Heart left ventricle (tissue), 13 donors: ENCODE measurements at regions not wholly inside any gene's neighbourhood (a gene's known extent, or its start where the extent isn't known, plus 50 kb on each side); places are given as distances from the start of the nearest gene placed in this dataset.

ENCODE experiments used
- CTCF ChIP-seq, 12 donors: fragments of 200-600 bp; sonication (generic) in 4 of 12; IDR thresholded peaks; one replicate each; pipeline versions ENCODE4 v1.5.0 to v1.8.0; 2018 to 2022; ENCODE audit warnings: antibody characterized with exemption in 12 of 12, mild to moderate bottlenecking in 5 of 12
- POLR2A ChIP-seq, 2 donors: fragments of 450-650 bp; IDR thresholded peaks; one replicate each; pipeline ENCODE4 v1.6.1; 2017; ENCODE audit warnings: antibody characterized with exemption in 2 of 2, mild to moderate bottlenecking in 2 of 2, moderate library complexity in 2 of 2
- donor health status: ischemic (EF 13 %, LVEDD 7.1; RV severe dilation, severe dysfunction).
- donor health status: DM: no; HTN: yes; CAD: no.
- donor health status: DM: no; HTN: no; CAD: no.
- donor health status: ischemic (EF 25% LVEDD 6.9; RV normal size, moderate dysfunction).
- donor health status: ischemic (EF 25% LVEDD 5.7; RV mildly dilated, moderate dysfunction).
- donor health status: ischemic (EF 35%, LVEDD 5.7; RV mildly dilated, moderate dysfunction).
- donor health status: nonischemic (EF 11% LVEDD 7.7; RV severe dilation, severe dysfunction).
- donor health status: DM: yes; HTN: yes; CAD: no.
- donor health status: PGD.
- donor health status: ischemic (EF 29% LVEDD 5.4; RV normal size, mild dysfunction).
- donor health status: nonischemic (EF 23%, LVEDD 6.1; RV moderate dilation, normal function).

DNA sequence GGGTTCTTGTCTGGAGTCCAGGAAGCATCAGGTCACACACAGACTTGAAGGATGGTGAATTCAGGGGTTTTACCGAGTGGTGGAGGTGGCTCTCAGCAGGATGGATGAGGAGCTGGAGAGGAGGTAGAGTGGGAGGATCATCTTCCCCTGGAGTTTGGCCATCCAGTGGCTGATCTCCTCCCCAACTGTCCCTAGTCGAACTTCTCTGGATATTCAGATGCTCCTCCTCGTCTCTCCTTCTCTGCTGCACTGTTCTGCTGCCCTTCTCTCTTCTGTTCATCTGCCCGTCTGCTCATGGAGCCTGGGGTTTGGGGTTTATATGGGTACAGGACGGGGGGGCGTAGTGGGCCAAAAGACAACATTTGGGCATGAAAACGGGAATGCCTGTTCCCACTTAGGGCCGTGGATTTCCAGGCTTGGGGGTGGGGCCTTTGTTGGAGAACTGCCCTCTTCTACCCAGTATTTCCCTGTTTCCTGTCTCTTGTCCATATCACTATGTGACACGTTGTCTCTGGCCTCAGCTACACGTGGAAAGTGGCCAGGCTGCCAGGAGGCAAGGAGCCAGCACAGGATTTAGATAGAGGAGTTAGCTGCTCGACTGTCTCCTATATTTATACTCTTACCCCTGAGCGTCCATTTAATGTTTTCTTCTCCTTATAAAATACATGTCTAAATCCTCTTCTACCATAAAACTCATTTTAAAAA, 76.7 kb downstream of the SIPA1L2 start:
- TF ChIP-seq POLR2A (IDR thresholded peaks at IDR 0.05), result no peak
- no peak for TF ChIP-seq CTCF (IDR thresholded peaks at IDR 0.05)
